Psoas muscle (tissue), 7 donors: ENCODE measurements at regions not wholly inside any gene's neighbourhood (a gene's known extent, or its start where the extent isn't known, plus 50 kb on each side); places are given as distances from the start of the nearest gene placed in this dataset.

Source experiments
- ATAC-seq, 4 donors: fragments of 200-7000 bp; cut with Tn5 transposase; one replicate each; pipeline ENCODE4 v1.9.1; 2020; ENCODE audit warnings: moderate library complexity in 3 of 4, mild to moderate bottlenecking in 2 of 4
- DNase-seq, 2 donors: peaks; one replicate each; pipeline ENCODE4 v3.0.0-alpha.2; 2020
- H3K27ac ChIP-seq: fragments of 200-600 bp; one replicate; pipeline ENCODE4 v1.8.0; 2022
- H3K27me3 ChIP-seq, 3 donors: fragments of 200-600 bp in 1 of 3; one replicate each; pipeline versions ENCODE4 v1.6.1 to v1.8.0; 2013 to 2022; ENCODE audit warnings: low read length in 2 of 3, mild to moderate bottlenecking in 2 of 3, moderate library complexity in 1 of 3; ENCODE audit not compliant: insufficient read depth in 3 of 3
- H3K36me3 ChIP-seq, 2 donors: fragments of 200-600 bp in 1 of 2; one replicate each; pipeline versions ENCODE4 v1.6.1 to v1.8.0; 2013 to 2022; ENCODE audit warnings: low read depth in 1 of 2, mild to moderate bottlenecking in 1 of 2, moderate library complexity in 1 of 2; ENCODE audit not compliant: insufficient read depth in 1 of 2
- H3K4me1 ChIP-seq: fragments of 200-600 bp; one replicate; pipeline ENCODE4 v1.8.0; 2022
- H3K4me3 ChIP-seq: fragments of 200-600 bp; one replicate; pipeline ENCODE4 v1.8.0; 2022; ENCODE audit warnings: mild to moderate bottlenecking
- H3K9me3 ChIP-seq: fragments of 200-600 bp; one replicate; pipeline ENCODE4 v1.8.0; 2022
- CTCF ChIP-seq: fragments of 200-600 bp; IDR thresholded peaks from one replicate; pipeline ENCODE4 v1.8.0; 2022; ENCODE audit warnings: antibody characterized with exemption
- WGBS, 3 donors: extraction: QIAGEN DNeasy Blood & Tissue Kit; methylation state at CpG; one replicate each; pipeline versions ENCODE4 v1.1.6 to v1.1.7; 2013; 5-methylcytosine and 5-hydroxymethylcytosine counted together
- intact Hi-C, 2 donors: fragments of 100-400 bp; cut with DNase I; formaldehyde crosslinking; loops; one replicate each; pipeline versions ENCODE4 v1.11.0 to v1.14.2; 2022
- donor health status: healthy with polysubstance abuse.
- donor health status: DM: no; HTN: no; CAD: no; lungs with moderate emphysema.
- donor health status: Bipolar disorder and iron deficiency.
- donor health status: healthy.
- donor health status: DM: yes; HTN: yes; CAD: no.
- donor health status: DM: no; HTN: no; CAD: no.
- donor health status: DM: yes; HTN: yes; CAD: no.

DNA sequence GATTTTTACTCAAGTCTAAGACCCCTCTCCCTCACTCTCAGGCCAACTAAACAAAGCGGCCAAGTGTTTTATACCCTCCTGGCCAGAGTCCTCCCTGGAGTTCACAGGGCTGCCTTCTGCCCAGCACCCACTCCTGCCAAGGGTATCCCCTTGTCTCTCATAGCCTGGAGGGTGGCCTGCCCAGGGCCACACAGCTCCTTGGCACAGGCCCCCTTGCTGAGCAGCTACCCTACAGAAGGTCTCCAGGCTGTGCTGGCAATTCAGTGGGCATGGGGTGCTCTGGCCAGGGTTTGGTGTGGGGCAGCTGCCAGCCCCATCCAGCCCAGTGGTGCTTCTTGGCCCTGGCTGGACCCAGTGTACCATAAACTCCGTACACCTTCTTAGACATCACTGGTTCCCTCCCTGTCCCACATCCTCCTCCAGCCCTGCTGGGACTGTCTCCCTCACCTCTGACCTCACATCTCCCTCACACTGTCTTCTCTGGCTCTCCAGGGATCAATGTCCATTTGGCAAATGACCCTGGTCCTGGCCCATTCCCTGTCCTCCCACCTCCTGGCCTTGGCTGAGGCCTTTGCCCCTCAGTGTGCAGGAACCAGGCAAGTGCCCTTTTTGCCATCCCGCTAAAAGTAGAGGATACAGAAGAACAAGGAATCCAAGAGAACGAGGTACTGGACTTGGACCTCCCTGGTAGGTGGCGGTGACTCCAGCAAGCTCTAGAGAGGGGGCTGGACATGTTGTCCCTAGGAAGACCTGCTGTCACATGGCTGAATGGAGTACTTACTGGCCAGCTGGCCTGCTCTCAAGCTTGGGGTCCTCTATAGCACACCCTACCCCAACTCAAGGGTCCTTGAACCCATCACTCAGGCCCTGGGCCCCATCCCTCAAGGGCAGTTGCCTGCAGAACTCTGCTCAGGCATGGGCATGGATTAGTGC lies 50.0 kb upstream of the TRPM1 start:
- Histone ChIP-seq H3K4me1 (no peaks in the 10 kb centered on the region), H3K27ac (no peak overlapping the region), H3K9me3 (no peaks in the 10 kb centered on the region), H3K27me3 (peaks cover 0 to 1% (median 0%) of the 10 kb centered on the region in 3 donors), H3K36me3 (no peaks in the 10 kb centered on the region), H3K4me3 (no peak overlapping the region)
- 89 to 91% (median 89%) methylated on average over 5 of the region's 5 CpGs for WGBS, 3 donors
- intact Hi-C loops, result no loop called here
- DNase-seq, result no peak
- TF ChIP-seq CTCF, result no peak
- ATAC-seq, result no peak

DNA sequence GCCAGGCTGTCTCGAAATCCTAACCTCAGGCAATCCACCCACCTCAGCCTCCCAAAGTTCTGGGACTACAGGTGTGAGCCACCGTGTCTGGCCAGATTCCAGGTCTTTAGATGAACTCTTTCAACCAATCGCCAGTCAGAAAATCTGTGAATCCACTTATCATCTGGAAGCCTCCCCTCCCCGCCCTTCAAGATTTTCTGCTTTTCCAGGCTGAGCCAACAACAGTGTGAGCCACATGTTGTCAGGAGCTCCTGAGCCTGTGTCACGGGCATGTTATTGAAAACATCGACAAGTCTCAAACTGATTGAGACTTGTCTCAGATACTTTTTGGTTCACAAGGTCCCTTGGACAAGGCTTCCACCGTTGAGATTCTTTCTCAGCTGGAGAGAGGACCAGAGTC lies 52.0 kb upstream of the TRPM1 start:
- no peak for TF ChIP-seq CTCF
- no peaks in the 10 kb centered on the region for H3K36me3 ChIP-seq
- H3K4me3 ChIP-seq, result no peak overlapping the region
- peaks cover 0 to 1% (median 0%) of the 10 kb centered on the region in 3 donors for H3K27me3 ChIP-seq
- no peaks in the 10 kb centered on the region for H3K4me1 ChIP-seq
- ATAC-seq (no peak), DNase-seq (no peak)
- H3K9me3 ChIP-seq, result no peaks in the 10 kb centered on the region
- no peak overlapping the region for H3K27ac ChIP-seq
- WGBS, 3 donors, result 79 to 83% (median 82%) methylated on average over 7 of the region's 7 CpGs
- intact Hi-C loops, result no loop called here

GRCh38 chr15:31155151-31155550 lies 53.6 kb upstream of the TRPM1 start:
- Histone ChIP-seq H3K27me3 (peaks cover 0 to 1% (median 0%) of the 10 kb centered on the region in 3 donors), H3K9me3 (no peaks in the 10 kb centered on the region), H3K4me1 (peaks cover 9% of the 10 kb centered on the region), H3K4me3 (no peak overlapping the region), H3K36me3 (no peaks in the 10 kb centered on the region), H3K27ac (no peak overlapping the region)
- no peak for TF ChIP-seq CTCF
- ATAC-seq, result no peak
- intact Hi-C loops, result no loop called here
- 76 to 88% (median 82%) methylated on average over 7 of the region's 7 CpGs for WGBS, 3 donors
- no peak for DNase-seq

GRCh38 chr15:31156226-31156625 lies 54.7 kb upstream of the TRPM1 start:
- Histone ChIP-seq H3K27me3 (peaks cover 0 to 1% (median 0%) of the 10 kb centered on the region in 3 donors), H3K4me1 (peaks cover 9% of the 10 kb centered on the region), H3K36me3 (no peaks in the 10 kb centered on the region), H3K9me3 (no peaks in the 10 kb centered on the region), H3K27ac (no peak overlapping the region), H3K4me3 (no peak overlapping the region)
- TF ChIP-seq CTCF, result no peak
- WGBS, 3 donors, result 95 to 100% (median 100%) methylated on average over 1 of the region's 1 CpG
- ATAC-seq, result no peak
- no peak for DNase-seq
- intact Hi-C loops, result no loop called here
